ENCODE measurements at regions not wholly inside any gene's neighbourhood (a gene's known extent, or its start where the extent isn't known, plus 50 kb on each side); places are given as distances from the start of the nearest gene placed in this dataset.

DNA sequence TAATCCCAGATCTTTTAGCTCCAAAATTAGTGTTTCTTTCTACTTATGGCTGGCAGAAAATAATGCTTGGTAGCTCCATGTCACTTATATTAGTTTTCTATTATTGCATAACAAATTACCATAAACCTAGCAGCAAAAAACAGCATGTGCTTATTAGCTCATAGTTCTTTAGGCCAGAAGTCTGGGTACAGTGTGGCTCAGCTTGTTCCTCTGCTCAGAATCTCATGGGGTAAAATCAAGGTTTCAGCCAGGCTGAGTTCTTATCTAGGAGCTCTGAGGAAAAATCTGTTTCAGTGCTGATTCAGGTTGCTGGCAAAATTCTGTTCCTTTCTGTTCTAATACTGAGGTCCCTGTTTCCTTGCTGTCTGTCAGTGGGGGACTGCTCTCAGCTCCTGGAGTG is 101.1 kb downstream of the CT47B1 start:
- no peak overlapping the region for H3T11ph ChIP-seq (ENCODE audit: low read length)
- H2AFZ ChIP-seq (ENCODE audit: low read length), result no peak overlapping the region
- Mint-ChIP-seq H3K4me3 (no peak overlapping the region), H3K27ac (no peak overlapping the region), H3K9me3 (peaks cover 38 to 54% of the 10 kb centered on the region in 2 experiments), H3K4me1 (no peaks in the 10 kb centered on the region), H3K27me3 (ENCODE audit: low read depth) (peaks cover 46% of the 10 kb centered on the region), H3K36me3 (ENCODE audit: insufficient read depth in 1 of 3, low read depth in 3 of 3) (no peaks in the 10 kb centered on the region)
- no peak overlapping the region for H3K4ac ChIP-seq (ENCODE audit: low read depth, low read length)
- H3K23me2 ChIP-seq (ENCODE audit: insufficient read length, low read depth, low read length, poor library complexity, severe bottlenecking), result no peaks in the 10 kb centered on the region
- no peak overlapping the region for H3K4me2 ChIP-seq (ENCODE audit: insufficient read depth, insufficient read length, low read length)
- no peak overlapping the region for H4K5ac ChIP-seq (ENCODE audit: insufficient read length, low read depth, low read length)
- no peak overlapping the region for H2BK5ac ChIP-seq (ENCODE audit: insufficient read length, low read length)
- H3K18ac ChIP-seq (ENCODE audit: insufficient read length, low read depth, low read length), result no peak overlapping the region
- H3K27ac ChIP-seq (ENCODE audit: insufficient read length, low read depth, low read length), result no peak overlapping the region
- no peak for DNase-seq
- H3K9ac ChIP-seq (ENCODE audit: extremely low read depth, insufficient read length, low read length), result no peak overlapping the region
- no peak overlapping the region for H3K23ac ChIP-seq (ENCODE audit: insufficient read length, low read depth, low read length)
- H4K91ac ChIP-seq (ENCODE audit: insufficient read length, low read depth, low read length), result no peak overlapping the region
- no peaks in the 10 kb centered on the region for H4K20me1 ChIP-seq (ENCODE audit: control insufficient read depth, insufficient read depth, insufficient read length)
- H3K14ac ChIP-seq (ENCODE audit: insufficient read depth, low read length), result no peak overlapping the region
- no peaks in the 10 kb centered on the region for H3K27me3 ChIP-seq (ENCODE audit: insufficient read depth, low read length)
- no peak overlapping the region for H2BK12ac ChIP-seq (ENCODE audit: insufficient read length, low read depth, low read length)
- H2BK15ac ChIP-seq (ENCODE audit: low read depth, low read length), result no peak overlapping the region
- no peaks in the 10 kb centered on the region for H3K4me1 ChIP-seq (ENCODE audit: insufficient read depth, low read length)
- no peak overlapping the region for H2AK5ac ChIP-seq (ENCODE audit: insufficient read length, low read length)
- H2BK20ac ChIP-seq (ENCODE audit: low read depth, low read length, poor library complexity, severe bottlenecking), result no peak overlapping the region
- H3K9me3 ChIP-seq (ENCODE audit: control insufficient read depth, low read depth, low read length), result peaks cover 28% of the 10 kb centered on the region
- TF ChIP-seq, protein P1, sequence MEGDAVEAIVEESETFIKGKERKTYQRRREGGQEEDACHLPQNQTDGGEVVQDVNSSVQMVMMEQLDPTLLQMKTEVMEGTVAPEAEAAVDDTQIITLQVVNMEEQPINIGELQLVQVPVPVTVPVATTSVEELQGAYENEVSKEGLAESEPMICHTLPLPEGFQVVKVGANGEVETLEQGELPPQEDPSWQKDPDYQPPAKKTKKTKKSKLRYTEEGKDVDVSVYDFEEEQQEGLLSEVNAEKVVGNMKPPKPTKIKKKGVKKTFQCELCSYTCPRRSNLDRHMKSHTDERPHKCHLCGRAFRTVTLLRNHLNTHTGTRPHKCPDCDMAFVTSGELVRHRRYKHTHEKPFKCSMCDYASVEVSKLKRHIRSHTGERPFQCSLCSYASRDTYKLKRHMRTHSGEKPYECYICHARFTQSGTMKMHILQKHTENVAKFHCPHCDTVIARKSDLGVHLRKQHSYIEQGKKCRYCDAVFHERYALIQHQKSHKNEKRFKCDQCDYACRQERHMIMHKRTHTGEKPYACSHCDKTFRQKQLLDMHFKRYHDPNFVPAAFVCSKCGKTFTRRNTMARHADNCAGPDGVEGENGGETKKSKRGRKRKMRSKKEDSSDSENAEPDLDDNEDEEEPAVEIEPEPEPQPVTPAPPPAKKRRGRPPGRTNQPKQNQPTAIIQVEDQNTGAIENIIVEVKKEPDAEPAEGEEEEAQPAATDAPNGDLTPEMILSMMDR (conservative IDR thresholded peaks at IDR 0.05), result no peak
- no peaks in the 10 kb centered on the region for H3K79me2 ChIP-seq (ENCODE audit: insufficient read depth, low read length)
- H3K79me1 ChIP-seq (ENCODE audit: insufficient read depth, low read depth, low read length, poor library complexity, severe bottlenecking), result no peaks in the 10 kb centered on the region
- H2BK120ac ChIP-seq (ENCODE audit: low read depth, low read length, poor library complexity, severe bottlenecking), result no peak overlapping the region
- no peak overlapping the region for H4K8ac ChIP-seq (replicated peaks; ENCODE audit: insufficient read length, low read depth, low read length)
- H3K56ac ChIP-seq (ENCODE audit: insufficient read length, low read depth, low read length), result no peak overlapping the region
